GM19035 (cell line): ENCODE measurements at regions not wholly inside any gene's neighbourhood (a gene's known extent, or its start where the extent isn't known, plus 50 kb on each side); places are given as distances from the start of the nearest gene placed in this dataset.

Experiments used
- ATAC-seq: cut with Tn5 transposase; IDR thresholded peaks from one replicate; pipeline ENCODE4 v1.9.1; 2021; ENCODE audit not compliant: unreplicated experiment

DNA sequence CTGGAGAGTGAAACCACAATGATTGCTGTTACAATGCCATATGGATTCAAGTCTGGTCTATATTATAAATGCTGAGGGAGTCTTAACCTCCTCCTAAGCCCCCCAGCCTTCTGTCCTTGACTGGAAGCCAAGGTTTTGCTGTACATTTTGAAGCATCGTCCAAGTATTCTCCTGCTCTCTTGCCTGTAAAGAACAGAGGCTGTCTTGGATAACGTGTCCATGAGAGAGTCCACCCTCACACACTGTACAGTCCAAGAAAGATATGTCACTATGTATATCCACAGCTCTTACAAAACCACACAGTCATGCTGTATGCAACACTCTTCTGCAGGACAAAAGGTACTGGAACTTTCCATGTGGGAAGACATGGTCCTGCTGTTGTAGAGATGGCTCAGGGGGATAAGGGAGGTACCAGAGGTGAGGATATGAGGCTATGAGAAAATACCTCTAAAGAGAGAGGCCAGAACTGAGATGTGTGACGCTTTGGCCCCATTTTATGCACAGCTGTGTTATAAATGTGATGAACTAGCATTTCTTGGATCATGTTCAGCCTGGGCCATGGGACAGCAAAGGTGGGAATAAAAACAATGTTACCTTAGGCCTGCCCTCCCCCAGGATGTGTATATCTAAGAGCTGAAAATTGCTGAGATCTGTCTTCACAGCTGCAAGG is 678.6 kb downstream of the IQCM start:
- ATAC-seq: no peak

DNA sequence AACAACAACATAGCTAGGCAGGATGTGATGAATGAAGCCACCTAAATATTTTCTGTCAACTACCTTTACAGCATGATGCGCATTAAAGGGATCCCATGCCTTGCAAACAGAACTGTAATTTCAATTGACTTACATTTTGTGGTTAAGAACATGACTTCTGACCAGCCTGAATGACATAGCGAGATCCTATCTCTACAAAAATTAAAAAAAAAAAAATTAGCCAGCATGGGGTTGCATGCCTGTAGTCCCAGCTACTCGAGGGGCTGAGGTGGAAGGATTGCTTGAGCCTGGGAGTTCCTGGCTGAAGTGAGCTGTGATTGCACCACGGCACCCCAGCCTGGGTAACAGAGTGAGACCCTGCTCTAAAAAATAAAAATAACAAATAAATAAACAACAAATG is 680.6 kb downstream of the IQCM start:
- ATAC-seq: no peak

- ATAC-seq: no peak
Observed at GRCh38 chr4:149121023-149121404, 678.8 kb upstream of the NR3C2 start.

DNA sequence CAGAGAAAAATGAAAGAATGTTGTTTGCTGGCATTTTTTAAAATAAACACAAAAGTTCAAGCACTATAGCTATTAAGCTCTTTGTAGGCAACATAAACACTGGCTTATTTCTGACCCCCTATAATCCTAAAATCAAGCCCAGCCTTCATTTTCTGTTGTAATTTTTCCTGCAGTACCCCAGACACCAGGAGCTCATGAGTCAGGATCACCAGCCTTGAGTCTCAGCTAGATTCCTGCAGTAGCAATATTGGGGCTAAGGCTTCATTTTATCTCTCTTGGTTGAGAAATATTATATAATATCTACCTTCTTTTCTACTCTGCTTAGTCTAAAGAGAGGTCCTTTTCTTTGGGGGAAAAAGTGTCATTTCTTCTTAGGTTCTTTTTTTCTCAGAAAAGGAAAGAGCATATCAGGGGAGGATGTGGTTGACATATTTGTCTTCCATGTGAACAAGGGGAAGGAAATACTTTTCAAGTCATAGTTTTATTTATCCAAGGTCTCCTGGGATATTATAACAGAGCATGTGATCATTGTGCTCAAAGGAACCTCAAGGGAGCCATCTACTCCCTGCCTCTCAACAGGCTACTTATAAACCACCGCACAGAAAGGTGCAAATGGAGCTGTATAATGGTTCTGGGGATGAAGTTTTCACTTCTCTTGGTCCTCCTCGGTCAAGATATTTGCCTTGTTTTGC is 678.3 kb upstream of the NR3C2 start:
- no peak for ATAC-seq

GRCh38 chr4:149116806-149117205 is 674.6 kb upstream of the NR3C2 start:
- ATAC-seq: no peak

DNA sequence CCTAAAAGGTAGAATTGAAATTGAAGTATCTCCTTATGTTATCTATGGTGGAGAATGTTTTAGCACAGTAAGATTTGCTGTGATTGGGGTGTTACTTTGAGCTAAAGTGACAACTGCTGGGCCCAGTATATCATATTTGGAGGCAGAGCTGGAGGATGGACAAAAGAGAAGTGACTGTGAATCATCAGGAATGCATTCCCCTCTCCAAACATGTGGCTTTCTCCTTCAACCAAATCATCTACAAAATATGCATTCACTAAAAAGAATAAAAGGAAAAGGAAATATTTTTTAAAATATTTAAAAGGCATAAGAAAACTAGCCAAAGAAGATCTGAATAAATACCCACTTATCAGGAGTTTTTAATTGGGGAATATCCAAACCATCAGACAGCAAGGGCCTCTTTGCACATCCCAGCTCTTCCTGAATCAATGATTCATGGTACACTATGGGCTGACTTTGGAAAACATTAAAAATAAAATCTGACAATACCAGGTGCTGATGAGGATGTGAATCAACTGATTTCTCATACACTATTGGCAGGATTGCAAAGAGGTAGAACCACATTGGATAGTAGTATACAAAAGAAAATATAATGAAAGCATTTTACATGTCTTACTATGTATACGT is 671.7 kb upstream of the NR3C2 start:
- ATAC-seq: no peak

DNA sequence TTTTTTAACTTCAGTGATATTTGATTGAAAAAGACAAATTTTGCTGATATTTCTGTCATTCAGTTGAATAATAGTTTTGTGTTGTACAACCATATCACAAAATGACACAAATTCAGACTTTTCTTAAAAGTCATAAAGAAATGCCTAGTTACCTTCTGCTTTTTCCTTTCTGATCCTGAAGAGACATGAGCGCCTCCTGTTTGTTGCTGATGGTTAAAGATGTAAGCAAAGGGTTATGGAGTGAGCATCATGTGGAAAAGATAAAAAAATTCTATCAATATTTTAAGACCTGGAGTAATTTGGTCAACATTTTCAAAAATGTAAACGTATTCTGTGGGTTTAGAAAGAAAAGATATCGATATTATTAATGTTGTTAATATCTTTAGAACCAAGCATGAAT is 669.9 kb upstream of the NR3C2 start:
- no peak for ATAC-seq

DNA sequence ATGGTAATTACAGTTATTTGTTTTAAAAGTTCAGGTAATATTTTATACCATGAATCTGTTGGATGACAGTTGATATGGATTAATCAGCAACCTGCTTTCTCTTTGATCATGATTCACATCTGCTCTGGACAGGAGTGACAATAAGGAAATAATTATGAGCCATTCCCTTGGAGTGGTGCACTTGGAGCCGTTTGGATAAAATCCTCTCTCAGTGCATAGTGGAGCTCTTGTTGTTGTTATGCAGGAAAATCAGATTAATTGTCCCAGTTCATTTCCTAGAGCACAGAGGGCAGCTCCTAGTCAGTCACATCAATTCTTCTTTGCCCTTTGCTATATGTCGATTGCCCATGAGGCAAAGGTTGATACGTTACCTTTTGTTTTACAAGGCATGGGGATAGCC is 668.3 kb upstream of the NR3C2 start:
- no peak for ATAC-seq

DNA sequence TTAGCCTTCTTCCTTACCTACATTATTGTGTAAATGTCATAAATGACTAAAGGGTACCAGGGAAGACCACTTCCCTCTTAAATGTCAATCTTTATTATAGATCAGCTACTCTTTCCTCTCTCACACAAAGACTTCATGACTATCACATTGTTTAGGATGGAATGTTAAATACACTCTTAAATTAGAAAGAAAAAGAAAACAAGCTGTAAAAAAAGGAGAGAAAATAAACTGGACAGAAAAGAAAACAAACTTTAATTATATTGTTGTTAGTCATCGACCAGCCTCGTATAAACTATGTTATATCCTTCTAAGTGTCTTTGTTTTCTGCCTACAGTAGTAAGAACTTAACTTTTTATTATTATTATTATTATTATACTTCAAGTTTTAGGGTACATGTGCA is 666.4 kb upstream of the NR3C2 start:
- ATAC-seq: no peak

GRCh38 chr4:149102765-149103164 is 660.6 kb upstream of the NR3C2 start:
- ATAC-seq: no peak

DNA sequence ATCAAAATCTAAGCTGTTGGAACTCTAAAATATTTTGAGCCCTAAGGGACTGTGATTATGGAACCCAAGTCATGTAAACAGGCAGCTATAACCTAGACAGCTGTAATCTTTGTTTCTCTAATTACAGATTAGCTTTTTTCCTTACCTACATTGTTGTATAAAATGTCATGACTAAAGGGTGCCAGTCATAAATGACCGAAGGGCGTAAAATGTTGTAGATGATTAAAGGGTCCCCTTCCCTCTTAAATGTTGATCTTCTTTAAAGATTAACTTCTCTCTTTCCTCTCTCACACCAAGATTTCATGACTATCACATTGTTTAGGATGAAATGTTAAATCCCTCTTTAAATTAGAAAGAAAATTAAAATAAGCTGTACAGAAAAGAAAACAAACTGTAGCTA is 659.4 kb upstream of the NR3C2 start:
- no peak for ATAC-seq

GRCh38 chr4:149095811-149096210 is 653.6 kb upstream of the NR3C2 start:
- no peak for ATAC-seq

DNA sequence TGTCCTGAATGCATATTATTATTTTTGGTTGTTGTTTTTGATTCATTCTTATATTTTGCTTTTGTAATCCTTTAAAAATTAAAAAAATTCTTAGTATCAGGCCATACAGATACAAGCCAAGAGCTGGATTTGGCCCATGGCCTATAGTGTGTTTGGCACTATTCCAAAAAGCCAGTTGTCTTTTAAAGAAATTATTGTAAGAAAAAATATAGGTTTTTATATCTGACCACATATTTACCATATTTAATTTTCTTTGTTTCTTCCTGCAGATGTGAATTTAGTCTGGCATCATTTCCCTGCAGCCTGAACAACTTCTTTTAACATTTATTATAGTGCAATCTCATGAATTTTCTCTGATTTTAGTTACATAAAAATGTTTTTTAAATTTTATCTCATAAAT is 652.8 kb upstream of the NR3C2 start:
- ATAC-seq: no peak

DNA sequence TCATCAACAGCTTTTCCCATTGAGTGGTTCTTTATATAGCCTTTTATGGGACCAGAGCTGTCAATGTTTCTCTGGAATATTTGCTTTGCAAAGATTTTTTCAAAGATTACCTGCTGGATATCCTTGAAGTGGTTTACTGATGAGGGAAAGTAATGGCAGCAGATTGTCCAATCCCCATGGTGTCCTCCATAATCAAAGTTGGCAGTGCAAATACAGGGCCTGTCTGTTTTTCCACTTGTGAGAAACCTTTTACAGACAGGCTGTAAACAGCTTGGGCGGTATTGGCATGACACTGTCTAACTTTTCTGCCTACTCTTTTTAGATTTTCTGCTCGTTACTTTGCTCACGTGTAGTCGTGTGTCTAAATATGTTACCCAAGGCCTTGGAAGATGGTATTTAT is 641.9 kb upstream of the NR3C2 start:
- no peak for ATAC-seq

DNA sequence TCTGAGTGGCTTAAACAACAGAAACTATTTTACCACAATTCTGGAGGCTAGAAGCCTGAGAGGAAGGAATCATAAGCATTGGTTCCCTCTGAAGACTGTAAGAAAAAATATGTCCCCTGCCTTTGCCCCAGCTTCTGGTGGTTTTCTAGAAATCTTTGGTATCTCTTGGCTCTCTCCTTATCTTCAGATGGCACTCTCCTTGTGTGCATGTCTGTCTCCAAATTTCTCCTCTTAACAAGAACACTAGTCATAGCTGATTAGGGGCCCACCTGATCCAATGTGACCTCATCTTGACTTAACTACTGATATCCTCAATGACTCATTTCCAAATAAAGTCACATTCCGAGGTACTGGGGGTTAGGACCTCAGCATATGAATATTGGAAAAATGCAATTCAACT is 635.0 kb upstream of the NR3C2 start:
- ATAC-seq: no peak

GRCh38 chr4:149076401-149076800 is 634.2 kb upstream of the NR3C2 start:
- ATAC-seq: no peak

GRCh38 chr4:149072384-149072783 is 630.2 kb upstream of the NR3C2 start:
- ATAC-seq: no peak

- ATAC-seq: no peak
Observed at GRCh38 chr4:149065753-149066152, 623.5 kb upstream of the NR3C2 start.

DNA sequence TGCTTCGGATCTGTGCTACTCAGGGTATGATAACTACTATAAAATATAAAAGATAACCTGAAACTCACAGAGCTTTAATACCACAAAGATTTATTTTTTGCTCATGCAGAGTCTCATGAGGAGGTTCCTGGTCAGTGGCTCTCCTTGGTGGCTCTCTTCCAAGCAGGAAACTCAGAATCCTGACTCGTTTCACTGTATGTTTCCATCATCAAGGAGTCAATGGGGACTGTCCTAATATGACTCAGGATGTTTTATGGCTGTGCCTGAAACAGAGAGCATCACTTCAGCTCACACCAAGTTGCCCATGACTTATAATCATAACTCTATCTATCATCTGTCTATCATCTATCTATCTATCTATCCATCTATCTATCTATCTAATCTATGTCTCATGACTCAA is 620.8 kb upstream of the NR3C2 start:
- ATAC-seq: no peak

GRCh38 chr4:149057594-149057993 is 615.4 kb upstream of the NR3C2 start:
- no peak for ATAC-seq

GRCh38 chr4:149056615-149057014 is 614.4 kb upstream of the NR3C2 start:
- no peak for ATAC-seq

GRCh38 chr4:149055624-149056023 is 613.4 kb upstream of the NR3C2 start:
- no peak for ATAC-seq

DNA sequence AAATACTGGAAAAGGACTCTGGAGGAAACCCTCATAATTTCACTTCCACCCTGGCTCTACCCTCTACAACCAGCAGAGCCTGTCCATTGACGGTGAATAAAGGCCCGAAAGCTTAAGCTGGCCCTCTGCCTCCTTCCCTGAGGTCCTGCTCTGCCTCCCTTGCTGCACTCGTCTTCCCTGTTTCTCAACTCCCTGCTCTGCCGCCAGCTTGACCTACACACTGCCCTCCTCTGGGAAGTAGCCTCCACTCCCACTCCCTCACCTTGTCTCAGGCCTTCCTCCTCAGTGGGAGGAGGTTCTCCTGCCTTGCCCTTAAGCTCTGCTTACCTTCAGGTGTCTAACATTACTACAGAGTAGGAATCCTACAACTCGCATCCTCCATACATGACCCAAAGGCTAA is 608.6 kb upstream of the NR3C2 start:
- ATAC-seq: no peak
